Fibroblast of lung (primary cell): ENCODE measurements at regions not wholly inside any gene's neighbourhood (a gene's known extent, or its start where the extent isn't known, plus 50 kb on each side); places are given as distances from the start of the nearest gene placed in this dataset.

Experiments used
- DNase-seq, 2 donors: peaks; one replicate each; pipeline versions ENCODE4 v3.0.0 to v3.0.0-alpha.2; 2010; ENCODE audit warnings: low read depth in 2 of 2
- H2AFZ ChIP-seq: 2 replicates; pipeline ENCODE4 v1.5.1; 2012; ENCODE audit warnings: low read length, control low read depth, inconsistent platforms
- H3K27ac ChIP-seq: 2 replicates; pipeline ENCODE4 v1.5.1; 2011; ENCODE audit warnings: low read length, control low read depth; ENCODE audit not compliant: insufficient read depth
- H3K27me3 ChIP-seq: 2 replicates; pipeline ENCODE4 v1.5.1; 2011; ENCODE audit warnings: mild to moderate bottlenecking, low read length; ENCODE audit not compliant: control insufficient read depth, insufficient read depth
- H3K36me3 ChIP-seq: 2 replicates; pipeline ENCODE4 v1.5.1; 2011; ENCODE audit warnings: low read length; ENCODE audit not compliant: control insufficient read depth, insufficient read depth
- H3K4me1 ChIP-seq: 2 replicates; pipeline ENCODE4 v1.5.1; 2011; ENCODE audit warnings: low read length; ENCODE audit not compliant: control insufficient read depth, insufficient read depth; ENCODE audit errors: extremely low read depth
- H3K4me2 ChIP-seq: 2 replicates; pipeline ENCODE4 v1.5.1; 2011; ENCODE audit warnings: low read length, control low read depth; ENCODE audit not compliant: insufficient read depth; ENCODE audit errors: extremely low read depth
- H3K4me3 ChIP-seq, 4 experiments: fragments of 200-600 bp in 1 of 4; sonication (generic) in 1 of 4; replicated peaks in 1 of 4; 2 replicates each; pipeline ENCODE4 v1.5.1; 2011 to 2016; ENCODE audit warnings: low read length in 4 of 4, low read depth in 3 of 4, mild to moderate bottlenecking in 3 of 4, control low read depth in 2 of 4, inconsistent platforms in 1 of 4, mixed read lengths in 1 of 4; ENCODE audit not compliant: insufficient read depth in 1 of 4; ENCODE audit errors: control extremely low read depth in 1 of 4
- H3K79me2 ChIP-seq: 2 replicates; pipeline ENCODE4 v1.5.1; 2012; ENCODE audit warnings: mild to moderate bottlenecking, low read length, inconsistent platforms; ENCODE audit not compliant: control insufficient read depth, insufficient read depth
- H3K9ac ChIP-seq: 2 replicates; pipeline ENCODE4 v1.5.1; 2011; ENCODE audit warnings: mild to moderate bottlenecking, low read length, control low read depth; ENCODE audit not compliant: insufficient read depth
- H3K9me3 ChIP-seq: 2 replicates; pipeline ENCODE4 v1.5.1; 2012; ENCODE audit warnings: low read depth, low read length; ENCODE audit not compliant: control insufficient read depth, insufficient read depth
- H4K20me1 ChIP-seq: 2 replicates; pipeline ENCODE4 v1.5.1; 2011; ENCODE audit warnings: low read length; ENCODE audit not compliant: control insufficient read depth, insufficient read depth; ENCODE audit errors: extremely low read depth
- EZH2 ChIP-seq: IDR thresholded peaks from 2 replicates; pipeline ENCODE4 v1.5.1; 2012; ENCODE audit warnings: low read length, control low read depth, mild to moderate bottlenecking; ENCODE audit errors: missing control alignments
- TF ChIP-seq, protein P1 (sequence below), 2 donors: IDR thresholded peaks in 1 of 2; conservative IDR thresholded peaks in 1 of 2; 1 replicate in 1 of 2; 2 replicates in 1 of 2; pipeline ENCODE4 v1.5.1; 2011 to 2012; ENCODE audit warnings: low read length in 2 of 2, control low read depth in 1 of 2, inconsistent platforms in 1 of 2, low read depth in 1 of 2, mild to moderate bottlenecking in 1 of 2

DNA sequence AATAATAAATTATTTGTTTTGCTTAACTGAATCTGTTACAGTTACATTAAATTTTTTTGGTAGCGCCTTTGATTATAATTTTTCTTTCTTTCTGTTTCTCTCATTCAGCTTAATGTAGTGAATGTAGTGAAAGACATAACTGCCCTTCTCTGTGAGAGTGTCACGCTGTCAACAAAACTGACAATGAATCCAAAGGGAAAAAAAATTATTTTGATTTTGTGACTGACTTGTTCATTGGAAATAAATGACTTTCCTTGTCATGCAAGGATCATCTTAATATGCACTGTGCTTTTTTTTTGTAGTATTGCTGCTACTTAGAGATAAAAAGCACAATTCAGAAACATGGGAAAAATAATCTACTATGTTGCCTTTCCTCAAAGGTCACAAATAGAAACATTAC lies 1196.4 kb downstream of the PCDH17 start:
- TF ChIP-seq EZH2, result no peak
- TF ChIP-seq, protein P1, sequence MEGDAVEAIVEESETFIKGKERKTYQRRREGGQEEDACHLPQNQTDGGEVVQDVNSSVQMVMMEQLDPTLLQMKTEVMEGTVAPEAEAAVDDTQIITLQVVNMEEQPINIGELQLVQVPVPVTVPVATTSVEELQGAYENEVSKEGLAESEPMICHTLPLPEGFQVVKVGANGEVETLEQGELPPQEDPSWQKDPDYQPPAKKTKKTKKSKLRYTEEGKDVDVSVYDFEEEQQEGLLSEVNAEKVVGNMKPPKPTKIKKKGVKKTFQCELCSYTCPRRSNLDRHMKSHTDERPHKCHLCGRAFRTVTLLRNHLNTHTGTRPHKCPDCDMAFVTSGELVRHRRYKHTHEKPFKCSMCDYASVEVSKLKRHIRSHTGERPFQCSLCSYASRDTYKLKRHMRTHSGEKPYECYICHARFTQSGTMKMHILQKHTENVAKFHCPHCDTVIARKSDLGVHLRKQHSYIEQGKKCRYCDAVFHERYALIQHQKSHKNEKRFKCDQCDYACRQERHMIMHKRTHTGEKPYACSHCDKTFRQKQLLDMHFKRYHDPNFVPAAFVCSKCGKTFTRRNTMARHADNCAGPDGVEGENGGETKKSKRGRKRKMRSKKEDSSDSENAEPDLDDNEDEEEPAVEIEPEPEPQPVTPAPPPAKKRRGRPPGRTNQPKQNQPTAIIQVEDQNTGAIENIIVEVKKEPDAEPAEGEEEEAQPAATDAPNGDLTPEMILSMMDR (conservative IDR thresholded peaks at IDR 0.05 in 1 of 2, IDR thresholded peaks at IDR 0.05 in 1 of 2; ENCODE audit: low read depth in 1 of 2, low read length in 2 of 2), result no peak
- Histone ChIP-seq H2AFZ (no peak overlapping the region), H3K4me2 (no peak overlapping the region), H3K79me2 (no peaks in the 10 kb centered on the region), H3K4me1 (no peaks in the 10 kb centered on the region), H3K9me3 (no peaks in the 10 kb centered on the region), H3K9ac (no peak overlapping the region), H3K27ac (no peak overlapping the region), H3K27me3 (no peaks in the 10 kb centered on the region), H3K4me3 (no peak overlapping the region), H3K36me3 (no peaks in the 10 kb centered on the region), H4K20me1 (no peaks in the 10 kb centered on the region)
- DNase-seq, result no peak

DNA sequence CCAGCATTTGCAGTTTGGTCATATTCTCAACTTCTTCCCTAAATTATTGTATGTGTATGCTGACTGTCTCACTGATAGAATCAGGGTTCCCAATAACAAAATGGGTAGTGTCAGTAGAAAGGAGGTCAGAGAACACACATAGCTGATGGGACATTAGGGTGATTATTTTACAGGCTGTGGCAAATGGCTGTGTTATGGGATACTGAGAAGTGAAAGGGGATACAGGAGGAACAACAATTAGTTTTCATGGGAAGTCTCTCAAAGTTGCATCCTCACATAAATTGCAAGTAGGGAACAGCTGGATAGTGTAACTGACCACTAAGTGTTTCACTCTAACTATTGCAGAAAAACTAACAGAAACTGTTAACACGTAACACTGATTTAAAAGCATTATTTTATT lies 1199.3 kb downstream of the PCDH17 start:
- no peaks in the 10 kb centered on the region for H3K4me1 ChIP-seq

DNA sequence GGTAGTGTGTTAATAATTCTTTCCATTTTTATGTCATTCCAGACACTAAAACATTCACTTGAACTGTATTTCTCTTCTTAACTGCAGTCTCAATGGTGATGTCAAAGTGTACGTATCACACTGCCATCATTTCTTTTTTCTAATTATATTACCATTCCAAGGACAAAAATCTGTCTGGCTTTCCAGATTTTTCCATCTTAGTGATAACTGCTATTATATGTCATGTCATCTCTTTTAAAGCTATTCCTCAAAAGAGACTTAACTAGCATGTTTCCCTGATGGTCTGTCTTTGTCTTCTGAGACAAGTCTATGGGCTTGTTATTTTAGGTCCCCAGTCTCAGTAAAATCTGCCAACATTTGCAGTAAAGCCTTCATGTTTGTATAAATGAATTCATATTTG lies 1207.1 kb downstream of the PCDH17 start:
- no peaks in the 10 kb centered on the region for H3K9me3 ChIP-seq
- no peak overlapping the region for H3K4me3 ChIP-seq
- no peak overlapping the region for H3K9ac ChIP-seq
- no peaks in the 10 kb centered on the region for H3K4me1 ChIP-seq
- H3K27ac ChIP-seq, result no peak overlapping the region
- no peak overlapping the region for H3K4me2 ChIP-seq
- H3K79me2 ChIP-seq, result no peaks in the 10 kb centered on the region
- no peak for DNase-seq
- H3K36me3 ChIP-seq, result no peaks in the 10 kb centered on the region
- no peak for TF ChIP-seq EZH2
- TF ChIP-seq, protein P1 (conservative IDR thresholded peaks at IDR 0.05 in 1 of 2, IDR thresholded peaks at IDR 0.05 in 1 of 2; ENCODE audit: low read depth in 1 of 2, low read length in 2 of 2), result no peak
- H4K20me1 ChIP-seq, result no peaks in the 10 kb centered on the region
- no peak overlapping the region for H2AFZ ChIP-seq
- no peaks in the 10 kb centered on the region for H3K27me3 ChIP-seq

More for the DNA sequence above, 1199.3 kb downstream of the PCDH17 start:
- no peaks in the 10 kb centered on the region for H3K79me2 ChIP-seq
- DNase-seq, result no peak
- H3K27me3 ChIP-seq, result no peaks in the 10 kb centered on the region
- H4K20me1 ChIP-seq, result no peaks in the 10 kb centered on the region
- no peak overlapping the region for H3K27ac ChIP-seq
- H2AFZ ChIP-seq, result no peak overlapping the region
- H3K9me3 ChIP-seq, result no peaks in the 10 kb centered on the region
- no peak overlapping the region for H3K9ac ChIP-seq
- TF ChIP-seq, protein P1 (conservative IDR thresholded peaks at IDR 0.05 in 1 of 2, IDR thresholded peaks at IDR 0.05 in 1 of 2; ENCODE audit: low read depth in 1 of 2, low read length in 2 of 2), result no peak
- no peak for TF ChIP-seq EZH2
- H3K4me2 ChIP-seq, result no peak overlapping the region
- H3K4me3 ChIP-seq, result no peak overlapping the region
- no peaks in the 10 kb centered on the region for H3K36me3 ChIP-seq
